Vagina (tissue), 2 donors: ENCODE measurements at regions not wholly inside any gene's neighbourhood (a gene's known extent, or its start where the extent isn't known, plus 50 kb on each side); places are given as distances from the start of the nearest gene placed in this dataset.

ENCODE experiments used
- CTCF ChIP-seq, 3 experiments: fragments of 450-650 bp in 2 of 3; fragments of 200-600 bp in 1 of 3; sonication (generic) in 1 of 3; IDR thresholded peaks; one replicate each; pipeline ENCODE4 v1.5.1; 2017 to 2019; ENCODE audit warnings: antibody characterized with exemption in 3 of 3, mild to moderate bottlenecking in 2 of 3, moderate library complexity in 2 of 3
- POLR2A ChIP-seq, 2 donors: fragments of 450-650 bp; IDR thresholded peaks; one replicate each; pipeline ENCODE4 v1.6.1; 2017; ENCODE audit warnings: antibody characterized with exemption in 2 of 2, mild to moderate bottlenecking in 2 of 2, moderate library complexity in 2 of 2
- POLR2AphosphoS5 ChIP-seq, 2 donors: sonication (generic); formaldehyde crosslinking; IDR thresholded peaks; one replicate each; pipeline ENCODE4 v1.9.0; 2017; ENCODE audit warnings: antibody characterized with exemption in 2 of 2, mild to moderate bottlenecking in 2 of 2, low read depth in 1 of 2; ENCODE audit not compliant: insufficient read depth in 1 of 2

- no peak for TF ChIP-seq CTCF (IDR thresholded peaks at IDR 0.05)
- TF ChIP-seq POLR2A (IDR thresholded peaks at IDR 0.05) = no peak
- TF ChIP-seq POLR2AphosphoS5 (IDR thresholded peaks at IDR 0.05; ENCODE audit: insufficient read depth in 1 of 2, low read depth in 1 of 2) = no peak
Measured at GRCh38 chr13:81106348-81106747, 765.4 kb upstream of the SPRY2 start.
